Amniotic epithelial cell (primary cell): ENCODE measurements at regions not wholly inside any gene's neighbourhood (a gene's known extent, or its start where the extent isn't known, plus 50 kb on each side); places are given as distances from the start of the nearest gene placed in this dataset.
"Not testable (repeated sequence)": the region's sequence is repeated elsewhere in the genome, so short reads cannot be mapped to it uniquely, and the experiment has no call there.

ENCODE experiments used
- DNase-seq: peaks from one replicate; pipeline ENCODE4 v3.0.0-alpha.2; 2010; ENCODE audit warnings: low read depth

DNA sequence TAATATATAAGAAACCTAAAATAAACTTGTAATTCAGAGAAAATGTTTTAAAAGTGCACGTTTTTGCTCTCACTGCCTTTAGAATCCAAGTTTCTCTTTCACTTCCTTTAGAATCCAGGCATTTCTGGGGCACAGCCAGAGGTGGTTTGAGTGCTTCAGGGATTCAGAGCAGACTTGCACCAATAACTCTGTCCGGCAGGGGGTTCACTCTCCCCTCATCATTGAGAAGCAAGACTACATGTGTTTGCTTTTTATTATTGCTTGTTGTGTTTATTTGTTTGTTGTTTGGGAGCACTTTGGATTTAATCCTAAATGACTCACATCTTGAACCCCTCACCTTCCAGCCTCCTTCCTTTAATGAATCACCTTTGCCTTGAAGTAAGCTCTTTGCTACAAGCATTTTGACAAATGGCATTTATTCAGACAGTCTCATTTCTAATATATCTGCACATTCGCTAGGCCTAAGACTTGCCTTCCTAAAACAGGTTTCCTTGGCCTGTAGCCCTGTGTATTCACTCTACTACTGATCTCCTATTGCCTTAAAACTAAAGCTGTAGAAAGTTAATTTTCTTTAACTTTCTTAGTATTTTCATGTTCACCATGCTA lies 233.5 kb upstream of the ATP5MC3 start:
- DNase-seq: peak; percentile 54

DNA sequence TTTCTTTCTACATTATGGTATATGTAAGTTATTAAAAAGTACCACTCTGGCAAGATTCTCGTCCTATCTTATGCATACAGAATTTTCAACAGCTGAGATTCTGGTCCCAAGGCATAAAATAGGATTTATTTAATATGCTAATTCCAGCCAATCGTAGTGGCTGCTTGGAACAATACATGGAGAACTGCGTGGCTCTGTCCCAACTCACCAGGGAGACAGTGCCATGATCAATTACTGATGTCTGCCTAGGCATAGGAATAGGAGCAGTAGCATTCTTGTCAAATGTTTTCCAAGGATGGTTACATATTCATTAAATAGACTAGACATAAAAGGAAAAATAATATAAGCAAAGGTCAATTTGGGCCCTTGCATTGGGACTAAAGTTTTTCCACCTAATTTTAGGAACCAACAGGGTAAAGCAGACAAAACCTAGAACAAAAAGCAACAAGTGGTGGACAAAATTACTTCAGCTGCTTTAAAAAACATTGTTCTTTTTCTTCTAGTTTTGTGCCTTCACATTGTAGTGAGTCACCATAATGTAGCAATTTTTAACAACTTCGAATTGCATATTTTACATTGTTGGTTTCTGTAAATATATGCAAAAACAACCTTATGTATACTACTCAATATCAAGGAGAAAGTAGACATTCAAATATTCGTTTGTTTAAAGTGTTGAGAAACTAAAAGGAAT lies 232.8 kb upstream of the ATP5MC3 start:
- DNase-seq: no peak

DNA sequence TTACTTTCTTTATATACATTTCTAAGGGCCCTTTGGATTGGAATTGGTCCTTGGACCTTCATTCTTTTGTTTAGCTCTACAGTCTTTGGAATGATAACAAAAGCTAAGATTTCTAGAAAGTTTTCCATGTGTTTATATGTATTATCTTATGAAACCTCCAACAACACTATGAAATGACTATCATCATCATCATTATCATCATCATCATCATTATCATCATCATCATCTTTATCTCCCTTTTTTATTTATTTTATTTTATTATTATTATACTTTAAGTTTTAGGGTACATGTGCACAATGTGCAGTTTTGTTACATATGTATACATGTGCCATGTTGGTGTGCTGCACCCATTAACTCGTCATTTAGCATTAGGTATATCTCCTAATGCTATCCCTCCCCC lies 229.4 kb upstream of the ATP5MC3 start:
- DNase-seq: not testable (repeated sequence)

DNA sequence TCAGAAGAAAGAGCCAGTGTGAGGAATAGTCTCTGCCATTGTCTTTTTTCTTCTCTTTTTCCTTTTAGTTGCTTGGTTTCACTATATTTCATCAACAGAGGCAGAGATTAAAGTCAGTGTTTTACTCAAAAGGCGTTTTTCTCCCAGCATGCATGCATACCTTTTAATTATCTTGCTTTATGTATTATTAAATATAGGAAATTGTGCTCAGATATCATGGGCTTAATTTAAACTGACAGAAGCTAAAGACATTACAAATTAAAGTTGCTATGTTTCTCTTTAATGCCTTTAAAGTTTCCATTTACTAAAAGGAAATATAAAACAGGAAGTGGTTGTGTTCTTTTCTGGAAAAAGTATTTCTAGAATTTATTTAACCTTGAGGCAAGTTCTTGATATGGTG lies 223.3 kb upstream of the ATP5MC3 start:
- DNase-seq: no peak

DNA sequence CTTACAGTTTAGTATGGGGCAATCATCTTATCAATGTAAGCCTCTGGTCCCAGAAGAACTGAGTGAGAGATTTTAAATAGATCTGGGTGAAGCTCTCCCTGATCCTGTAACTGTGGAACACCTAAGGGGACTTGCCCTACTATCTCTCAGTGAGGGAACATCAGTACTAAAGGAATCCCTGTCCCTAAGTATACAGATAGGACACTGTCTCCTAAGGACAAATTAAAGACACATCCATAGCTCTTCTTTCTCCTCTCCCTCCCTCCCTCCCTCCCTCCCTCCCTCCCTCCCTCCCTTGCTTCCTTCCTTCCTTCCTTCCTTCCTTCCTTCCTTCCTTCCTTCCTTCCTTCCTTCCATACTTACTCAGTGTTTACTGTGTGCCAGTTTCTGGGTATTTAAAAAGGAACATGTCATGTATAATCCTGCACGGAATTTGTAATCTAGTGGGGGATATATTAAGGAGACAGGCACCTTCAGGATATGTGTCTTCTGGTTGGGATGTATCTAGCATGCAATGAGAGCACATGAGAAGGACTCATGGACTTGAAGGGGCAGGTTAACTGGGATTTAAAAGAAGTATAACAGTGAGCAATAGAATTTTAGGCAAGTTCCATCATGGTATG lies 222.2 kb upstream of the ATP5MC3 start:
- DNase-seq: no peak

DNA sequence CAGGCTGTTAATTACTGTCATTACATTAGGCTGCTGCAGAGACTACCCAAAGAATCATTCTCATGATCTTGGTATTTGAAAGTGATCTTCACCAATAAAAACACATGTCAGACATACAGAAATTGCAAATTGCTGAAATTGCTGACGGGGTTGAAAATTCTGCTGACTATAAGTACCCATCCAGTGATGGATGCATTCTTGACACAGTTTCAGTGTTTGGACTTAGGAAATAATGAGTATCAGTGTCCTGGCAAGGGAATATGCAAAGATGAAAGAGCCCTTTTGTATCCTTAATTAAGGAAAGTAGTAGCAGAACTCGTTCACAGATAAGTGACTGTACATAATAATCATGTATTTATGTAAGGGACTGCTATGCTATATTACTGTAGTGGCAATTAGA lies 221.1 kb upstream of the ATP5MC3 start:
- DNase-seq: no peak

DNA sequence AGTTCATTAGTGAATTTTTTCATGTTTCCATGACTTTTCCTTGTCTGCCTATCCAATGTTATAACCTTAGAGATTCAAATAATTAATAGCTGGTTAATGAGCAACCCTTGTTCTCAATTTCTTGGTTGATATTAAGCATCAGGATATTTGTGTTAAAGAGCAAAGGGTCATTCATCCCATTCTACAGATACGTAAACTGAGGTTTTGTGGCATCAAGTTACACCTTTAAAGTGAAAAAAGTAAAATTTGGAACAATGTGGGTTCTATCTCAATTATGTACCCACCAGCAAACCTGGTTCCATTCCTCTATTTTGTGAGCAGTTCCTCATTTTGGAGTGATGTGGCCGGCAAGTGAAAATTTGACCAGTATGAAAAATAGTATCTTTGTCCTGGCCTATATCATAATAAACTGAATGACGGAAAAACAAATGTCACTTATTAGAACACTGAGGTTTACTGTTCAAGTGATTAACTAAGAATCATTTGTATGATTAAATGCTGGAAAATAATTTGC lies 220.5 kb upstream of the ATP5MC3 start:
- no peak for DNase-seq

DNA sequence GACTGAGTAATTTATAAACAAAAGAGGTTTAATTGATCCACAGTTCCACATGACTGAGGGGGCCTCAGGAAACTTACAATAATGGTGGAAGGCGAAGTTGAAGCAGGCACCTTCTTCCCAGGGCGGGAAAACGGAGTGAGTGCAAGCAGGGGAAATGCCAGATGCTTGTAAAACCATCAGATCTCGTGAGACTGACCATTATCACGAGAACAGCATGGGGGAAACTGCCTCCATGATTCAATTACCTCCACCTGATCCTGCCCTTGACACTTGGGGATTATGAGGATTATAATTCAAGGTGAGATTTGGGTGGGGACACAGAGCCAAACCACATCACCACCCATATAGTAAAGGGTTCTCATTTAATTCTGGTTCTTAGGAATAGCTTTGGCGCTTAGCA lies 219.5 kb upstream of the ATP5MC3 start:
- no peak for DNase-seq

DNA sequence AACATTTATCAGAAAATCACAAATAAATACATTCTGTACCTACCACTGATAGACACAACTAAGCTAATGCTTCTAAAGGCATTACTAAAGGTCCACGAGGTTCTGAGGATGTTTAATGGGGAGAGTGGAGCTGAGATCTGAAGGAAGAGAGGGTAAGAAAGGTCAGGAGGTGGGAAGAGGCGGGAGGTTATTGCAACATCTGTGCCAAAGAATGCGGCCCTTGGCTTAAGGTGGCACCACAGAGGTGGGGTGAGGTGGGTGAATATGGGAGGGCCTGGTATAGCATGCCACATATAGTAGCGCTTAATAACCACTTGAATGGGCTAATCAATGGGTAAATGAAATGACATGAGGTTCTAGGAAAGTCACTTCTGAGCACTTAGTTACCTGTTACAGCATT lies 217.8 kb upstream of the ATP5MC3 start:
- no peak for DNase-seq

DNA sequence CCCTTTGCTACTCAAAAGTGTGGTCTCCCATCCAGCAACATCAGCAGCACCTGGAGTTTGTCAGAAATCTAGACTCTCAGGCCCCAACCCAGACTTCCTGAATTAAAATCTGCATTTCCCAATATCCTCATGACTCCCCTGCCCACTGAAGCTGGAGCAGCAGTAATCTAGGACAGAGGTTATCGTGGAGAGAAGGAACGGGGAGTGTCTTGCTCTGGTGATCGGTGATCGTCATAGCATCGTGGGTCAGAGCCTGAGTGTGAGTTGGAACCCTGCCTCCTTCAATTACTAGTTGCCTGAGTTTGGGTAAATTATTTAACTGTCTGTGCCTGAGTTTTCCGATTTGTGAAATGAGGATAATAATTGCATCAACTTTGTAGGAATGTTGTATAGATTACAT lies 217.3 kb upstream of the ATP5MC3 start:
- DNase-seq: no peak

DNA sequence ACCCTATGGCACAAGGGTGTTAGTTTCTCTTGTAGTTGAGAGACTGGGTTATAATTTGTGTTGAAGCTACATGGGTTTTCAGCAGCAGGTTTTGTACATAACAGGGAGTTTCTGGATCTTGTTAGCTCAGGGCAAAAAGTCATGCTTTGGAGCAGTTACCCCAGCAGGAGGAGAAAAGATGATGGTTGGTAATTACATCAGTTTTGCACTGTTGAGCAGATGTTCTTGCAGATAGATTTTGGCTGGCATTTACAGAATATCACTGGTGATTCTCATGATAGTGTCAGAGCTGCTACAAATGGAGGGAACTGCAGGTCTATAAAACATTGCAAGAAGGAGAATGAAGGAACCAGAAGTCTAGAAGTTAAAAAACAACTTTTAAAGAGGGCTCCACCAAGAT lies 215.2 kb upstream of the ATP5MC3 start:
- DNase-seq: no peak

DNA sequence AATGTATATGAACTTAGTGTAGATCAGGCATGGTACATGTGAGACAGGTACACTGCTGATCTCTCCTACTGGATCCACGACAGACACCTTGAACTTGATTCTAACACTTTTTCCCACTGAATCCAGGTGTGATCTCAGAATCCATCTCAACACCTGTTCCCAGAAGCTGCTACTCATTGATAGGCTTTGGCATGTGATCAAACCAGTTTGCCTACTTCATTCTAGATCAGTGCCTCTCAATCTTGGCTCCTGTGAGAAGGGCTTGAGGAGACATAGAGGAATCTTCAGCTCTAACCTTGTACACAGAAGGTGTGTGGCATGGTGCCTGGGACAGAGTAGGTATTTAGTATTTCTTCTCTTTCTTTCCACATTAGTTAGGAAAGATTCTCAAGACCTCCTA lies 212.3 kb upstream of the ATP5MC3 start:
- DNase-seq: no peak

DNA sequence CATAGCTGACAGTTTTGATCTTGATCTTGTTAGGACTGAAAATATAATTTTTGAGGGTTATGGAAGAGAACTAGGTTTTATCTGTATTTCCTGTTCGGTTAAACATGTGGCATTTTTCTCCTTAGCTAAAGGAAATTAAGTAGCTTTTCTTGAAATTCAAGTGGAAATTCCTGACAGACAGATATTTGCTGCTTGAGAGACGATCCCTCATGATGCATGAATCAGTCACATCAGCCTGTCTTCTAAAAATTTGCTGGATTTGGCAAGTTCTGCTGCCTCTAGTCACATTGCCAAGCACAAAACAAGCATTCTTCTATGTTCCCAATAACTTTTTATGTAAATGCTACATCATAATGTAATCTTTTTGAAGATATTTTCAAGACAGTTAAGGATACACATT lies 201.8 kb upstream of the ATP5MC3 start:
- no peak for DNase-seq

DNA sequence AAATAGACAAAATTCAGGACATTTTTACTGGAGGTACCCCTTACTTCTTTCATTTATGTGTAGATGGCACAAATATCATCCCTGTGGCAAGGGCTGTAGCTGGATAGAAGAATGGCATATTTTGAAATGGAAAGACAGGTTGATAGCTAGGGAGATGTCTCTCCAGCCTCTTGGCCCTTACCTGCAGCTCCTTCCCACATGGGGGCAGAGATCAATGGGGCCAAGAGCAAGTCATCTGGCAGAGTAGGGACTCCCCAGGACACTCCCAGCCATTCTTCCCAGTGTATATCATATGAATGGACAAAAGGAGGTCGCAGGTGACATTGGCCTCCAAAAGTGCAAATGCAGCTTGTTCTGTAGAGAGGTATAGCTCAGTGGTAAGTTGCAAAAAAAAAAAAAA lies 192.2 kb upstream of the ATP5MC3 start:
- DNase-seq: no peak

DNA sequence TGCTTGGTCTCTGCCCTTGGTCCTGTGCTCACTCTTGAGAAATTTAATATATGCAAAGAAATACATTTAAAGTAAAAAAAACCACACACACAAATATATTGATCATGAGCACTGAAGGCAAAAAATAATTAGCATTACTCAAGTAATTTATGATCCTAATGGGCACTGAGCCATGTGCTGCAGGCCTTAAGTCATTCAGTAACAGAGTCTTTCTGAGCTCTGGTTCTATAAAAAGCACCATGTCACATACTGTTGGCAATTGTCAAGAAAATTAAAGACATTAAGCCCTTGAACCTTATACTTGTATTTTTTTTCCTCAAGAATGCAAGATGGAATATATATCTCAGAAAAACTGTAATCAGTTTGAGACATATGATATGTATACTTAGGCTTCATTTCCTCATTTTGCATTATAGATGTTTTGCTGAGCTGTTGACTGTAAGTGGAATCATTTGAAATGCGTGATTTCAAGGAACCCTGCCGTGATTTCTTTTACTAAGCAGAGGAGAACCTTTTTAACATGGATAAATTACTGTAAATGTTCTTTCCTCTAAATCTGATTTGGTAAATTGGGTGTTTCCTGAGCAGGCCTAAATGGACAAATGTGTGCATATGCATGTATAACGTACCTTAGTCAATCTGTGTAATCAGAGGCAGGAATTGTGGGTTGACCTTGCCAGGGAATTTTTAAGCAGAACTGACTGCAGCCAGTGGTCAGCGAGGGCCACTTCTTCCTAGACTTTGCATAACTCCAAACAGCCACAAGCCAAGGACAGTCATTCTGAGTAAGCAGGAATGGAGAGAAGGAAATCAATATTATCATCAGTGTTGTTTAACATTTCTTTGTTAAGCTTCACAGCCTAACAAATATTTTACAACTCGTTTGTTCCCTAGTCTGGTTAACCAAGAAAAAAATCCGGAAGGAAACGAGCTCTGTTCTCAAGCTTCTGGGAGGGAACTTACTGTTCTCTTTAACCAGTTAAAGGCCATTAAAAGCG lies 191.5 kb upstream of the ATP5MC3 start:
- DNase-seq: peak; percentile 51

DNA sequence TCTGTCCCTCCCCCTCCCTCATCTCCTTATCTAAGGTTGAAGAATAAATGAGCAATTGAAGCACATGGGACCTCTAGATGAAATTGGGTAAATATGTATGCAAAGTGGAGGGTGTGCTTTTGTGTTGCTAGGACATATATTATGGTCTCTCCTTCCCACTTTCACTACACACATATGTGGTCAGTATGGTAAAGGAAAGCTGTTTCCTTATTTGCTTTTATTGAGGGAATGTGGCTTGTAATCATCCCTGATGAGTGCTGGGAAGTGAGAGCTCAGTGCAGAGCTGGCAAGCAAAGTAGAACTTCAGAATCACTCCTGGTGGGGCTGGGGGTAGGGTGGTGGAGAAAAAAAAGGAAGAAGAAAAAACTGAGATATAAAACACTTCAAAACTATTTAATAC lies 189.9 kb upstream of the ATP5MC3 start:
- no peak for DNase-seq

DNA sequence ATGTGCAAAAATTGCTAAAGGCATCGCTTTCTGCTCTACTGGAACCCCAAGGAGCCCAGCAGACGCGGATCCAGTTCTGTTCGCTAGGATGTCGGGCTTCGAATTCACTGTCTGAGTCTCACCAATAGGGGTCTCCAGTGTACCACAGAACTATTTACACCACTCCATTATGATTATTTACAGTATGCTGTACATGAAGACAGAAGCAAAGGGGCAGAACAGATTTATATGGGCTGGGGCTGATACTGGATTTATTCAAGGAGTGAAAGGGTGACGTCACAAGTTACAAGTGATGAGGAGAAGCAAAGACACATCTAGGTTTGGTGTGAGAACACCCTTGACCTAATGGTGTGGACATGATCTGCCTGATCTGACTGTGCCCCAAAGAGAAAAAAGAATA lies 185.3 kb upstream of the ATP5MC3 start:
- DNase-seq: peak; percentile 45

DNA sequence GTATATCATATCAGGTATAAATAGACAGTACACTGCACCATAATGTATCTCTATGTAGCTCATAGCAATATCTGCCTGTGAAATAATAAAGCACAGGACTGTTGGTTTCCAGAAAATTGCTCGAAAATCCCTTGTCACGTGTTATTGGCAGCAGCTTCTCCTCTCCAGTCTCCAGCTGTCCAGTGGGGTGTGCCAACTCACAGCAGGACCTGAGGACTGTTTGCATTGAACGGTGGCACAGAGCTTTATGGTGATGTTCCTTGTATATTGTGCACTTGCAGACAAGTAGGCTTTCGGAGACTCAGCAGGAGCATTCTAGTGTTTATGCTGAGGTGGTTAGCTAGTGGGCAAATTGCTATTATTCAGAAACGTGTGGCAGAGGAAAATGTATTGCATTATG lies 182.2 kb upstream of the ATP5MC3 start:
- no peak for DNase-seq

DNA sequence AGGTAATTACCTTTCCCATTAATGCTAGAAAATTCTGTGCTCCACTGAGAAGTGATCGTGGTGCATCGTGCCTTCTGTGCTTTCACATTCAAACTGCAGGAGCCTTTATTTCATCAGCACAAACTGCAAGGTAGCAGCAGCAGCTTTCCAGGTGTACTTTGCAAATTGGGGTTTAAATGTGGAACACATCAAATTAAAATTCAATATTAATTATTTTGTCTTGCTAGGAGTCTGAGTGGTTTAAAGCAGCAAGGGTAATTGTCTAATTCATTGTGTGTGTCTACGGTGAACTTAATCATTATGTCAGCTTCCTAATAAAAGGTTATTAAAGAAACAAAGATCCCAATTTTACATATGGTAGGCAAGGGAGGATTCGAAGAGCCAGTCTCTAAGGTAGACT lies 180.8 kb upstream of the ATP5MC3 start:
- DNase-seq: no peak

DNA sequence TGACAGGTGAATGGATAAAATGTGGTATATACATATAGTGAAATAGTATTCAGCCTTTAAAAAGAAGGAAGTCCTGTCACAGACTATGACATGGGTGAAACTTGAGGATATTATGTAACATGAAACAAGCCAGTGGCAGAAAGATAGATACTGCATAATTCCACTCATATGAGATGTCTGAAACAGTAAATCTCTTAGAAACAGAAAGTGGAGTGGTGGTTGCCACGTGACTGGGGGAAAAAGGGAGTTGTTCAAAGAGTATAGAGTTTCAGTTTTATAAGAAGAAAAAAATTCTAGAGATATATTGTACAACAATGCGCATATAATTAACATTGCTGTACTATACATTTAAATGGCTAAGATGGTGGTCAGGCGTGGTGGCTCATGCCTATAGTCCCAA lies 178.2 kb upstream of the ATP5MC3 start:
- no peak for DNase-seq

DNA sequence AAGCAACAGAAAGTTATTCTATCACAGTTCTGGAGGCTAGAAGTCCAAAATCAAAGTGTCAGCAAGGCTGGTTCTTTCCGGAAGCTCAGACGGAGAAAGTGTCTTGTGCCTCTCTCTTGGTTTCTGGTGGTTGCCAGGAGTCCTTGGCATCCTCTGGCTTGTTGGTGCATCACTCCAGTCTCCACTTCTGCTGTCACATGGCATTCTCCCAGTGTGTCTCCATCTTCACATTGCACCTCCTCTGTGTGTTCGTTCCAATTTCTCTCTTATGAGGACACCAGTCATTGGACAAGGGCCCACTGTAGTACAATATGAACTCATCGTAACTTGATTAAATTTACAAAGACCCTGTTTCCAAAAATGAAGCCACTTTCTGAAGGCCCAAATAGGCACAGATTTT lies 175.4 kb upstream of the ATP5MC3 start:
- no peak for DNase-seq

DNA sequence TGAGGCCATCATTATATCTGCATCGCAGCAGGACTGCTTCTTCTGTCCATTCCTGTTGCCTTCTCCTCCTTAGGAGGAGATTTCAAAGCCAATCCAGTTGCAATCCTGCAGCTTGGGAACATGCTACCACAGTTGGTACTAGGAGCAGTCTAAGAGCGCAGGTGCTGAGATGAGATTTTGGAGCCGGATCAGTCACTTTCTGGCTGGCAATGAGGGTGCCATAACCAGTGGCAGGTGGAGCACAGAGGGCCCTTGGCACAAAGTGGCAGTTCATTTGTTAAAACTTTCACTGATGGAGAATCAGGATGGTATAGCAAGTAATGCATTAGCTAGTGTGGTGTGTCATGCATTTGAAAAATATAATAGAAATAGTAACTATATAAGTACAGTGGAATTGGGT lies 173.7 kb upstream of the ATP5MC3 start:
- DNase-seq: no peak
